Upper lobe of right lung (tissue), 1 donor: ENCODE measurements at regions not wholly inside any gene's neighbourhood (a gene's known extent, or its start where the extent isn't known, plus 50 kb on each side); places are given as distances from the start of the nearest gene placed in this dataset.

Experiments used
- ATAC-seq: fragments of 200-7000 bp; cut with Tn5 transposase; one replicate; pipeline ENCODE4 v1.9.1; 2020; ENCODE audit warnings: mild to moderate bottlenecking, moderate library complexity
- DNase-seq: peaks from one replicate; pipeline ENCODE4 v3.0.0-alpha.2; 2020
- H3K27ac ChIP-seq: fragments of 200-600 bp; one replicate; pipeline ENCODE4 v1.8.0; 2022
- H3K27me3 ChIP-seq: fragments of 200-600 bp; one replicate; pipeline ENCODE4 v1.8.0; 2022; ENCODE audit warnings: mild to moderate bottlenecking
- H3K36me3 ChIP-seq: fragments of 200-600 bp; one replicate; pipeline ENCODE4 v1.8.0; 2022
- H3K4me1 ChIP-seq: fragments of 200-600 bp; one replicate; pipeline ENCODE4 v1.8.0; 2022
- H3K4me3 ChIP-seq: fragments of 200-600 bp; one replicate; pipeline ENCODE4 v1.8.0; 2022; ENCODE audit warnings: mild to moderate bottlenecking
- H3K9me3 ChIP-seq: fragments of 200-600 bp; one replicate; pipeline ENCODE4 v1.8.0; 2022
- CTCF ChIP-seq: fragments of 200-600 bp; IDR thresholded peaks from one replicate; pipeline ENCODE4 v1.8.0; 2022; ENCODE audit warnings: antibody characterized with exemption
- intact Hi-C: fragments of 100-400 bp; cut with DNase I; formaldehyde crosslinking; loops from one replicate; pipeline ENCODE4 v1.11.0; 2022
- donor health status: DM: no; HTN: yes; CAD: no; lungs with severe emphysema.

DNA sequence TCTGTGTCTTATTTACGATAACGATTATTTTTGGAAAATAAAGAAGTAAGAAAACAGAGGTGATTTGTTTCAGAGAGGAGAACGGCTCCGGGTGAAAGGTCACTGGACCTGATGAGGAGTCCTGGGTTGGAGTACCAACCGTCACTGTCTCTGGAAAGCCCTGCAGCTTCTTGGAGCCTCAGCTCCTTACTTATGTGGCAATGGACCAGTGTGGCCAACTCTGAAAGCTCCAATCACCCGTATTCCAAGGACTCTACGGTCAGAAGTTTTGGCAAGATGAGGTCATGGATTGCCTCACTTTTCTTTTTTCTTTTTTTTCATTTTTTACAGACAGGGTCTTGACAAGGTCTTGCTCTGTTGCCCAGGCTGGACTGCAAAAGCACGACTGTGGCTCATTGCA, 84.8 kb downstream of the KLF4 start:
- Histone ChIP-seq H3K27ac (no peak overlapping the region), H3K9me3 (no peaks in the 10 kb centered on the region), H3K27me3 (no peaks in the 10 kb centered on the region), H3K36me3 (no peaks in the 10 kb centered on the region), H3K4me3 (no peak overlapping the region), H3K4me1 (no peaks in the 10 kb centered on the region)
- no peak for TF ChIP-seq CTCF
- no peak for ATAC-seq
- intact Hi-C loops: no loop called here
- DNase-seq: no peak

DNA sequence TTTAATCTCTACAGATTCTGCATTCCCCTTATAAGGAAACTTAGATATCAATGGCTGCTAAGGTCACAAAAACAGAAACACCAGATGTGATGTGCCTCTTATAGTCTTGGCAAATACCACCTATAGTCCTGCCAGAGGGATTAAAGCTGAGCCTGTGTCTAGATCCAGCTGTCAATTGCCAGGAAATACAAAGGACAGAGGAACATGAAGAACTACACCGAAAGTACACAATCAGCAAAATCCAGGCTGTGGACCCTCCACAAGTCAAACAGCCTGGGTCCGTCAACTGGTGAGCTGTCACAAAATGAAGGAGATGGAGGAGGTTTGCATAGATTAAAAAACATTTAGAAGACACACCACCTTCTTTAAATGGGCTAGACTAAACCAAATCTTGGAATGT, 85.4 kb downstream of the KLF4 start:
- H3K27ac ChIP-seq: no peak overlapping the region
- H3K36me3 ChIP-seq: no peaks in the 10 kb centered on the region
- ATAC-seq (no peak), DNase-seq (no peak)
- H3K4me1 ChIP-seq: no peaks in the 10 kb centered on the region
- intact Hi-C loops: no loop called here
- H3K9me3 ChIP-seq: no peaks in the 10 kb centered on the region
- H3K4me3 ChIP-seq: no peak overlapping the region
- no peak for TF ChIP-seq CTCF
- no peaks in the 10 kb centered on the region for H3K27me3 ChIP-seq

- no peaks in the 10 kb centered on the region for H3K9me3 ChIP-seq
- no peaks in the 10 kb centered on the region for H3K36me3 ChIP-seq
- H3K27ac ChIP-seq: no peak overlapping the region
- no peak for TF ChIP-seq CTCF
- no peak for DNase-seq
- H3K27me3 ChIP-seq: no peaks in the 10 kb centered on the region
- intact Hi-C loops: no loop called here
- ATAC-seq: peak; percentile 70
- peaks cover 8% of the 10 kb centered on the region for H3K4me1 ChIP-seq
- no peak overlapping the region for H3K4me3 ChIP-seq
Observed at GRCh38 chr9:107397076-107398044, 92.2 kb downstream of the KLF4 start.

DNA sequence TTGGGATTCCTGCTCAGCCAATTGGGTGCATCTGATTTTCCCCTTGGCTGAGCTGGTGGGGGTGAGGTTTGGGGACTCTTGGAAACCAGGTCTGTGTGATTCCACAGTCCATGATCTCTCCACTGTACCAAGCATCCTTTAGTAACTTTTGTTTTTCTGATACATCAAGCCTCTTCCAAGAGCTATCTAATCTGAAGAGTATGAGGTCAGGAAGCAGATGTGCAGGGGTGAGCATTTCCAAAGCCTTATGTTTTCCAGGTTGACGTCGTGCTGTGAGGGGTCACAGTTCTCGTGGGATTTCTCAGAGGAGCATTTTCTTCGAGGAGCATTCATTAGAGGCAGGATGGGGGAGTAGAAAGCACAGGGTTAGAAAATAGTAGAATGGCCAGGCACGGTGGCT, 95.3 kb downstream of the KLF4 start:
- no peaks in the 10 kb centered on the region for H3K9me3 ChIP-seq
- H3K4me1 ChIP-seq: peaks cover 13% of the 10 kb centered on the region
- no peak for TF ChIP-seq CTCF
- H3K27ac ChIP-seq: no peak overlapping the region
- H3K4me3 ChIP-seq: no peak overlapping the region
- H3K36me3 ChIP-seq: no peaks in the 10 kb centered on the region
- intact Hi-C loops: no loop called here
- ATAC-seq (no peak), DNase-seq (no peak)
- H3K27me3 ChIP-seq: no peaks in the 10 kb centered on the region

GRCh38 chr9:107390778-107391177, 98.8 kb downstream of the KLF4 start:
- H3K4me1 ChIP-seq: peaks cover 5% of the 10 kb centered on the region
- no peaks in the 10 kb centered on the region for H3K27me3 ChIP-seq
- H3K36me3 ChIP-seq: no peaks in the 10 kb centered on the region
- intact Hi-C loops: no loop called here
- no peak for ATAC-seq
- no peak for DNase-seq
- no peak overlapping the region for H3K4me3 ChIP-seq
- TF ChIP-seq CTCF: no peak
- no peaks in the 10 kb centered on the region for H3K9me3 ChIP-seq
- no peak overlapping the region for H3K27ac ChIP-seq
